Stimulated activated naive B cell treated with anti-CD40 and anti-IgM and Interleukin-4, amounts not matched to agents 10 μg/mL and 1 μg/mL and 100 μg/mL, for 72 hours (primary cell): ENCODE measurements at regions not wholly inside any gene's neighbourhood (a gene's known extent, or its start where the extent isn't known, plus 50 kb on each side); places are given as distances from the start of the nearest gene placed in this dataset.
A peak's percentile ranks its signal among the peaks of the same experiment; 100 is the strongest.

Experiments
- ATAC-seq, 2 donors: fragments of 150-1000 bp; cut with Tn5 transposase; replicated peaks; 2 replicates each; pipeline ENCODE4 v1.10.0; 2021; ENCODE audit warnings: moderate library complexity in 1 of 2
- DNase-seq: peaks from one replicate; pipeline ENCODE4 v3.0.0; 2021
- H3K27ac Mint-ChIP-seq: one replicate; pipeline ENCODE4 v1.8.0; 2022; ENCODE audit warnings: mild to moderate bottlenecking, mixed read lengths
- H3K27me3 Mint-ChIP-seq, 2 donors: one replicate each; pipeline ENCODE4 v1.8.0; 2022; ENCODE audit warnings: mixed read lengths in 2 of 2
- H3K36me3 Mint-ChIP-seq, 2 donors: one replicate each; pipeline ENCODE4 v1.8.0; 2022; ENCODE audit warnings: mixed read lengths in 2 of 2, mild to moderate bottlenecking in 1 of 2
- H3K4me1 Mint-ChIP-seq, 2 donors: one replicate each; pipeline ENCODE4 v1.8.0; 2022; ENCODE audit warnings: mixed read lengths in 2 of 2, mild to moderate bottlenecking in 1 of 2
- H3K4me3 Mint-ChIP-seq, 2 donors: one replicate each; pipeline ENCODE4 v1.8.0; 2022; ENCODE audit warnings: mild to moderate bottlenecking in 2 of 2, mixed read lengths in 2 of 2, moderate library complexity in 1 of 2
- H3K9me3 Mint-ChIP-seq, 2 donors: one replicate each; pipeline ENCODE4 v1.8.0; 2022; ENCODE audit warnings: mixed read lengths in 2 of 2, mild to moderate bottlenecking in 1 of 2

- no peak overlapping the region for H3K4me3 Mint-ChIP-seq
- no peak overlapping the region for H3K27ac Mint-ChIP-seq
- H3K27me3 Mint-ChIP-seq, result peaks cover 0 to 20% of the 10 kb centered on the region in 2 donors
- H3K36me3 Mint-ChIP-seq, result no peaks in the 10 kb centered on the region
- ATAC-seq (no peak), DNase-seq (no peak)
- peaks cover 5 to 14% of the 10 kb centered on the region in 2 donors for H3K4me1 Mint-ChIP-seq
- peaks cover 0 to 2% of the 10 kb centered on the region in 2 donors for H3K9me3 Mint-ChIP-seq
Measured at GRCh38 chr3:72300621-72301020, 515.7 kb upstream of the PROK2 start.

- peaks cover 0 to 2% of the 10 kb centered on the region in 2 donors for H3K9me3 Mint-ChIP-seq
- no peak overlapping the region for H3K27ac Mint-ChIP-seq
- no peak overlapping the region for H3K4me3 Mint-ChIP-seq
- peaks cover 0 to 18% of the 10 kb centered on the region in 2 donors for H3K27me3 Mint-ChIP-seq
- DNase-seq (no peak), ATAC-seq (no peak)
- H3K4me1 Mint-ChIP-seq, result peaks cover 1 to 13% of the 10 kb centered on the region in 2 donors
- no peaks in the 10 kb centered on the region for H3K36me3 Mint-ChIP-seq
Measured at GRCh38 chr3:72299823-72300222, 514.9 kb upstream of the PROK2 start.

- DNase-seq (no peak), ATAC-seq (no peak)
- H3K36me3 Mint-ChIP-seq, result no peaks in the 10 kb centered on the region
- H3K27me3 Mint-ChIP-seq, result peaks cover 0 to 22% of the 10 kb centered on the region in 2 donors
- no peak overlapping the region for H3K4me3 Mint-ChIP-seq
- H3K9me3 Mint-ChIP-seq, result peaks cover 0 to 2% of the 10 kb centered on the region in 2 donors
- H3K27ac Mint-ChIP-seq, result no peak overlapping the region
- H3K4me1 Mint-ChIP-seq, result peaks cover 4 to 11% of the 10 kb centered on the region in 2 donors
Measured at GRCh38 chr3:72299321-72299802, 514.4 kb upstream of the PROK2 start.

- no peak overlapping the region for H3K27ac Mint-ChIP-seq
- H3K36me3 Mint-ChIP-seq, result no peaks in the 10 kb centered on the region
- no peak for DNase-seq
- peaks cover 0 to 2% of the 10 kb centered on the region in 2 donors for H3K9me3 Mint-ChIP-seq
- H3K4me1 Mint-ChIP-seq, result peaks cover 4 to 9% of the 10 kb centered on the region in 2 donors
- ATAC-seq, result no peak
- H3K4me3 Mint-ChIP-seq, result no peak overlapping the region
- peaks cover 0 to 22% of the 10 kb centered on the region in 2 donors for H3K27me3 Mint-ChIP-seq
Measured at GRCh38 chr3:72298201-72299152, 513.5 kb upstream of the PROK2 start.

GRCh38 chr3:72297481-72297880 is 512.5 kb upstream of the PROK2 start:
- Mint-ChIP-seq H3K9me3 (peaks cover 0 to 2% of the 10 kb centered on the region in 2 donors), H3K27me3 (peaks cover 0 to 22% of the 10 kb centered on the region in 2 donors), H3K27ac (no peak overlapping the region), H3K4me1 (peaks cover 4 to 9% of the 10 kb centered on the region in 2 donors), H3K36me3 (no peaks in the 10 kb centered on the region), H3K4me3 (no peak overlapping the region)
- ATAC-seq (no peak), DNase-seq (no peak)

DNA sequence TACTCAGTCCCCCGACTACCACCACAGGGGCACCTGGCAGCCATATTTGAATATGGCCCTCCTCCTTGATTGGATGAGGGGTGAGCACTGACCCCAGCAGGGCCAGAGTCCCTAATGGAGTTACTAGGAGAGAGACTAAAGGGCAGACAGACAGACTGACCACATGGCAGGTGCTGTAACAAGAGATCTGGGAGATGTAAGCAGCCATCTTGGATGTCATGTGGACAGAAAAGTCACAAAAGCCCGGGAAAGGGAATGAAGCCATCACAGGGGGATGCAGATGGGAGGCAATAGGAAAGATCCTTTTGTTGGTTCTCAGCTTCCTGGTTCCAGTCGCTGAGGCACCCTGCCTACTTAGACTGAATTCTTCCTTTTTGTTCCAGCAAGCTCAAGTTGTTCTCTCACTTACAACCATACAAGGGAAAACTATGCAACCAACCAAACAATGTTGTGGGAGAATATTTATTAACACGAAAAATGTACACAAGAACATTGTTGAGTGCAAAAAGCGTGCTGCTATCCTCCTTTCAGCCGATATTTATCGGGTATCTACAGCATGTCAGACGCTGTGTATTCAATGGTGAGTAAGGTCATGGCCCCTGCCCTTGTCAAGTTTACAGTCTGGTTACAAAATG is 511.6 kb upstream of the PROK2 start:
- H3K9me3 Mint-ChIP-seq, result peaks cover 0 to 2% of the 10 kb centered on the region in 2 donors
- ATAC-seq (no peak), DNase-seq (no peak)
- H3K4me1 Mint-ChIP-seq, result peaks cover 4 to 7% of the 10 kb centered on the region in 2 donors
- peak overlapping the region in 1 of 2 donors; percentile 37 for H3K4me3 Mint-ChIP-seq
- H3K27ac Mint-ChIP-seq, result no peak overlapping the region
- H3K36me3 Mint-ChIP-seq, result no peaks in the 10 kb centered on the region
- H3K27me3 Mint-ChIP-seq, result peaks cover 6 to 22% of the 10 kb centered on the region in 2 donors

GRCh38 chr3:72295962-72296450 is 511.1 kb upstream of the PROK2 start:
- H3K27ac Mint-ChIP-seq, result no peak overlapping the region
- ATAC-seq, result no peak

DNA sequence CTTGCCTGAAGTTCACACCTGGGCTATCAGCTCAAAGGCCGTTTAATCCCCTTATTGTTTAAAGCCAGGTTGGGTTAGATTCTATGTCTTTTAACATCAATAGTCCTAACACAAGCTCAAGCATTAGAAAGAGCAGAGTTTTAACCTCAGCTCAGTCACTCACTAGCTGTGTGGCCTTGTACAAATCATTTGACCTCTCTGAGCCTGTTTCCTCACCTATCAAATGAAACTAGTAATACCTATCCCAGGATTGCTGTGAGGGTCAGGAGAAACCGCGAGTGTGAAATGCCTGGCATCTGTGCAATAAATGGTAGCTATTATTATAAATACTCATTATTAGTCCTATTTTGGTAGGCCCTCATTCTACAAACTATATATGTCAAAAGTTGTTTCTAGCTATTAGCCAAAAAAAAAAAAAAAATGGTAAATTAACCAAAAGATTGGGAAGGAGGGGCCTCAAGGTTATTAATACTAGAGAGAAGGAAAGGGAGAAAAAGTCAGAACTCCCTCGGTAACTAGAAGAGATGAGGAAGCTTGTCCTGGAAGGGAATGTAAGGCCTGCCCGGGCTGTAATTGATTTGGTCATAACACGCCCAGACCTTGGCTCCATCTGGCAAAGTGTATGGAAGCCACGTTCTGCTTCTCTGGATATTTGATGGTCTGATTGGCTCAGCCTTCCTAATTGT is 510.5 kb upstream of the PROK2 start:
- Mint-ChIP-seq H3K9me3 (peaks cover 0 to 2% of the 10 kb centered on the region in 2 donors), H3K27me3 (peaks cover 12 to 21% of the 10 kb centered on the region in 2 donors), H3K27ac (no peak overlapping the region), H3K4me3 (no peak overlapping the region), H3K4me1 (peaks cover 10 to 12% of the 10 kb centered on the region in 2 donors), H3K36me3 (no peaks in the 10 kb centered on the region)
- DNase-seq (no peak), ATAC-seq (no peak)

More at GRCh38 chr3:72295962-72296450, 511.1 kb upstream of the PROK2 start:
- peaks cover 0 to 2% of the 10 kb centered on the region in 2 donors for H3K9me3 Mint-ChIP-seq
- no peak for DNase-seq
- H3K4me3 Mint-ChIP-seq, result no peak overlapping the region
- peaks cover 6% of the 10 kb centered on the region in 2 donors for H3K4me1 Mint-ChIP-seq
- peaks cover 7 to 22% of the 10 kb centered on the region in 2 donors for H3K27me3 Mint-ChIP-seq
- H3K36me3 Mint-ChIP-seq, result no peaks in the 10 kb centered on the region

DNA sequence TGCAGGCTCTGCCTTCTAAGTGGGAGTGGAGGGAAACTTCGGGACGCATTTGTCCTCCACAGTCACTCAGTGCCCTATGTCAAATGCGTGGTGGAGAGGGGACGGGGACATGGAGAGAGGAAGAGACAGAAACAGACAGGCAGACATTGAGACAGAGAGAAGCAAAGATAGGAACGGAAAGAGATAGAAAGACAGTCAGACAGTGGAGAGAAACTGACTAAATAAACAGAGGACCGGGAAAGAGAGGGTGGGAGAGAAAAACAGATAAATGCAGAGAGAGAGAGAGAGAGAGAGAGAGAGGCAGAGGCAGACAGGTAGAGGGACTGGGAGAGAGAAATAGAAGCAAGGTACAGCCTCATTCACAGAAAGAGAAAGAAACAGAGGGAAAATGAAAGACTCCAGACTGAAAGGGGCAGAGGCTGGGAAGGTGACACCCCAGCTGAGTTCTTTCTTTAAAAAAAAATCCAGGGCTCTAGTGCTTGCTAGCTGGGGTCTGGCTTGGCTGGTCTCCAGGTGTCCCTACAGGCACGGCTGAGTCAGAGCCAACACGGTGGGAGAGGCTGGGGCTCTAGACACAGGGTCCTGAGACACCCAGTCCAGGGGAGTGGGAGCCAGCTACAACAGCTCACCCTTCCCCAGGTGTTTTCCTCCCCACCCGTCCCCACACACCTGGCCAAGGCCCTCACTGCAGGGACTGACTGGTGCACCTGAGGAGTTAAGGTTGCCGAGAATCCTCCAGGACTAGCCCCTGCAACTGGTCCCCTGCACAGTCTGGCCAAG is 506.1 kb upstream of the PROK2 start:
- no peak for ATAC-seq
- no peaks in the 10 kb centered on the region for H3K36me3 Mint-ChIP-seq
- H3K4me1 Mint-ChIP-seq, result peaks cover 20 to 39% of the 10 kb centered on the region in 2 donors
- H3K9me3 Mint-ChIP-seq, result no peaks in the 10 kb centered on the region
- peaks cover 26 to 27% of the 10 kb centered on the region in 2 donors for H3K27me3 Mint-ChIP-seq
- DNase-seq, result no peak
- no peak overlapping the region for H3K4me3 Mint-ChIP-seq
- no peak overlapping the region for H3K27ac Mint-ChIP-seq

DNA sequence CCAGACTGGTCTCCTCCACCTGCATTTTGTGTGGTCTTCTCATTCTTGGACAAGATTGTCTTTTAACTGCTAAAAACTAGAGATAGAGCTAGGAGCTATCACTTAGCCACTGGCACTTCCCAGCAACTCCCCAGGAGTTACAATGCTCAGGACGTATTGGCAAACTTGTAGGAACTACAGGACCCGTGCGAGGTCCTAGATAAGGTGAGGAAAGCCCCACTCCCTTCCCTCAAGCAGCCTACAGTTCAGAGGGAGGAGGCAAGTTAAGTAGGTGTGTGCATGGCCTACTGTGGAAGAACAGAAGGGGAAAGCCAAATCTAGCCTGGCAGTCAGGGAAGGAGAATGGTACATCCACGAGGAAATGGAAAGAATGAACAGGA is 504.7 kb upstream of the PROK2 start:
- DNase-seq, result no peak
- Mint-ChIP-seq H3K9me3 (no peaks in the 10 kb centered on the region), H3K36me3 (no peaks in the 10 kb centered on the region), H3K27me3 (peaks cover 23 to 26% of the 10 kb centered on the region in 2 donors), H3K4me1 (peaks cover 20 to 37% of the 10 kb centered on the region in 2 donors), H3K4me3 (peak overlapping the region; percentile 77 to 80), H3K27ac (no peak overlapping the region)
- peak; percentile 13 to 19 for ATAC-seq

DNA sequence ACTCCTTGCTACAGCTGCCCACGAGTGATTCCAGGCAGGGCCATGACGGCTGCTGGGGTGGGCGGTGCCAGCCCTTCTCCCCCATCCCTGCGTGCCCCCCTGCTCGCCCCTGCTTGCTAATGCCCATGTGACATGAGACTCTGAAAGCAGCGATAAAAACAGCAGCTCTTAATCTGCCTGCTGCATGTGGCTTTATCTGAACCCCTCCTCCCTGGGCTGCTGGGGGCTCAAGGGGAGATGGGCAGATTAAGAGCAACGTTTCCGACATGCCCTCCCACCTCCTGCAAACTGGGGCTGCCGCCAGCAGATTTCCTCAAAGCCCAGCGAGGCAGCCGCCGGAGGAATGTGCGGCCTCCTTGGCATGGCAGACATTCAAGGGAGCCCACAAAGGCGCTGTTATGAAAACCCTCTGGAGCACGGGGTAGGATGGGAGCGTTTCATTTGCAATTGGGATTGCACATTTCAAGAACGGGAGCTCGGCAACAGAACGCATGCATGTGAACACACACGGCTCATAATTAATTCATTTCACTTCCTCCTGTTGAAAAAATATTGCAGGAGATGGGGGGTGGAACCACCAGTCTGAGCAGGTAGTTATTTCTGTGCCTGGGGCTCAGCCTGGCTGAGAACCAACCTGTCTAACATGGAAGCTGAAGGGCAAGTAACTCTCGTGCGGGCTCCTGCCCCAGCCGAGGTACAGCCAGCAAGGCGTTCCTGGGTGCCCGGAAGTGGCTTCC is 504.2 kb upstream of the PROK2 start:
- DNase-seq (no peak), ATAC-seq (peak; percentile 87 to 90)
- peaks cover 0 to under 1% of the 10 kb centered on the region in 2 donors for H3K9me3 Mint-ChIP-seq
- no peak overlapping the region for H3K27ac Mint-ChIP-seq
- H3K36me3 Mint-ChIP-seq, result no peaks in the 10 kb centered on the region
- peaks cover 21 to 26% of the 10 kb centered on the region in 2 donors for H3K27me3 Mint-ChIP-seq
- peak overlapping the region; percentile 77 to 80 for H3K4me3 Mint-ChIP-seq
- peaks cover 20 to 36% of the 10 kb centered on the region in 2 donors for H3K4me1 Mint-ChIP-seq

GRCh38 chr3:72287956-72288355 is 503.0 kb upstream of the PROK2 start:
- ATAC-seq (no peak), DNase-seq (no peak)
- Mint-ChIP-seq H3K27ac (no peak overlapping the region), H3K9me3 (peaks cover 7 to 9% of the 10 kb centered on the region in 2 donors), H3K36me3 (peaks cover 4 to 6% of the 10 kb centered on the region in 2 donors), H3K4me1 (peaks cover 20 to 36% of the 10 kb centered on the region in 2 donors), H3K27me3 (peaks cover 21 to 26% of the 10 kb centered on the region in 2 donors), H3K4me3 (no peak overlapping the region)

DNA sequence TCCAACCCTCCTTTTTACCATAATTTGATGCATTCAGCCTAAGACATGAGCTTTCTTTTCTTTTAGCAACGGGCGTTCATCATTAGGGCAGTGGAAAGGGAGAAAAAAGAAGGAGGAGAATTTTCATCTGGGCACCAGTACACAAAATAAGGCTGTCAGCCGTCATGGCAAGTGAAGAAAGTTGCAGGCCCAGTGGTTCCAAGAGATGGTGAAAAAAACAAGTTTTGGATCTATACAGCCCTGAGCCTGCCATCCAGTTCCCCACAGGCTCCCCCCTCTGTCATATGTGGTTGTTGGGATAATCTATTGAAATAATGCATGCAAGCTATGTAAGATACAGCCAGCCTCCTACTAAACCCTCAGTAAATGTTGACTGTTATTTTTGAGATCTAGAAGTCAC is 500.6 kb upstream of the PROK2 start:
- H3K36me3 Mint-ChIP-seq, result peaks cover 6 to 11% of the 10 kb centered on the region in 2 donors
- DNase-seq (no peak), ATAC-seq (no peak)
- no peak overlapping the region for H3K27ac Mint-ChIP-seq
- peaks cover 14 to 19% of the 10 kb centered on the region in 2 donors for H3K27me3 Mint-ChIP-seq
- no peak overlapping the region for H3K4me3 Mint-ChIP-seq
- H3K4me1 Mint-ChIP-seq, result peaks cover 23 to 42% of the 10 kb centered on the region in 2 donors
- peaks cover 15 to 16% of the 10 kb centered on the region in 2 donors for H3K9me3 Mint-ChIP-seq
